Progenitor cell of endocrine pancreas (in vitro differentiated cells): ENCODE measurements at regions not wholly inside any gene's neighbourhood (a gene's known extent, or its start where the extent isn't known, plus 50 kb on each side); places are given as distances from the start of the nearest gene placed in this dataset.

Source experiments
- DNase-seq: peaks from one replicate; pipeline ENCODE4 v3.0.0; 2021; ENCODE audit warnings: low spot score; ENCODE audit not compliant: unreplicated experiment
- H3K27ac Mint-ChIP-seq: 2 replicates; pipeline ENCODE4 v1.8.0; 2021; ENCODE audit warnings: mild to moderate bottlenecking, moderate library complexity, mixed read lengths
- H3K27me3 Mint-ChIP-seq: 2 replicates; pipeline ENCODE4 v1.8.0; 2021; ENCODE audit warnings: mixed read lengths
- H3K36me3 Mint-ChIP-seq: 2 replicates; pipeline ENCODE4 v1.8.0; 2022; ENCODE audit warnings: mixed read lengths; ENCODE audit not compliant: insufficient read depth
- H3K4me1 Mint-ChIP-seq: 2 replicates; pipeline ENCODE4 v1.8.0; 2021; ENCODE audit warnings: low read depth, mixed read lengths
- H3K4me3 Mint-ChIP-seq: 2 replicates; pipeline ENCODE4 v1.8.0; 2021; ENCODE audit warnings: low read depth, mild to moderate bottlenecking, moderate library complexity, mixed read lengths
- H3K9me3 Mint-ChIP-seq: 2 replicates; pipeline ENCODE4 v1.8.0; 2021; ENCODE audit warnings: low read depth, mixed read lengths
- TF ChIP-seq, protein P1 (sequence below): fragments of 200-600 bp; sonication (generic); IDR thresholded peaks from one replicate; pipeline ENCODE4 v1.5.0; 2021; ENCODE audit warnings: antibody characterized with exemption, mild to moderate bottlenecking; ENCODE audit not compliant: unreplicated experiment

GRCh38 chr4:4625488-4625887 lies 83.6 kb upstream of the STX18 start:
- no peaks in the 10 kb centered on the region for H3K27me3 Mint-ChIP-seq
- H3K4me1 Mint-ChIP-seq: no peaks in the 10 kb centered on the region
- no peak overlapping the region for H3K4me3 Mint-ChIP-seq

DNA sequence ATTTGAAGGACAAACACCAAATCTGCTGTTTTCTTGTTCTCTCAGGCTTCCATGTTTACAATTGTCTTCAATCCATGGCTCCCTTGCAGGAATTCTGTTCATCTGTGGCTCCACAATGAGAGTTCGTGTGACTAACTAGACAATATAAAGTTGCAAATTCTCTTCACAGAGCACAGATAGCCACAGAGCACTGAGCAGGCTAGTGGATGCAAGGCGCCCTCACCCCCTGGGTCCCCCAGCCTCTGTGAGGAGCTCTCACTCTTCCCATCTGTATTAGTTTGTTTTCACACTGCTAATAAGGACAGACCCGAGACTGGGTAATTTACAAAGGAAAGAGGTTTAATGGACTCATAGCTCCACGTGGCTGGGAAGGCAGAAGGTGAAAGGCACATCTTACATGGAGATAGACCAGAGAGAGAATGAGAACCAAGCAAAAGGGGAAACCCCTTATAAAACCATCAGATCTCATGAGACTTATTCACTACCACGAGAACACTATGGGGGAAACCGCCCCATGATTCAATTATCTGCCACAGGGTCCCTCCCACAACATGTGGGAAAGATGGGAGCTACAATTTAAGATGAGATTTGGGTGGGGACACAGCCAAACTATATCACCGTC lies 82.5 kb upstream of the STX18 start:
- TF ChIP-seq, protein P1, sequence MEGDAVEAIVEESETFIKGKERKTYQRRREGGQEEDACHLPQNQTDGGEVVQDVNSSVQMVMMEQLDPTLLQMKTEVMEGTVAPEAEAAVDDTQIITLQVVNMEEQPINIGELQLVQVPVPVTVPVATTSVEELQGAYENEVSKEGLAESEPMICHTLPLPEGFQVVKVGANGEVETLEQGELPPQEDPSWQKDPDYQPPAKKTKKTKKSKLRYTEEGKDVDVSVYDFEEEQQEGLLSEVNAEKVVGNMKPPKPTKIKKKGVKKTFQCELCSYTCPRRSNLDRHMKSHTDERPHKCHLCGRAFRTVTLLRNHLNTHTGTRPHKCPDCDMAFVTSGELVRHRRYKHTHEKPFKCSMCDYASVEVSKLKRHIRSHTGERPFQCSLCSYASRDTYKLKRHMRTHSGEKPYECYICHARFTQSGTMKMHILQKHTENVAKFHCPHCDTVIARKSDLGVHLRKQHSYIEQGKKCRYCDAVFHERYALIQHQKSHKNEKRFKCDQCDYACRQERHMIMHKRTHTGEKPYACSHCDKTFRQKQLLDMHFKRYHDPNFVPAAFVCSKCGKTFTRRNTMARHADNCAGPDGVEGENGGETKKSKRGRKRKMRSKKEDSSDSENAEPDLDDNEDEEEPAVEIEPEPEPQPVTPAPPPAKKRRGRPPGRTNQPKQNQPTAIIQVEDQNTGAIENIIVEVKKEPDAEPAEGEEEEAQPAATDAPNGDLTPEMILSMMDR: no peak
- Mint-ChIP-seq H3K27ac (no peak overlapping the region), H3K36me3 (peaks cover 1% of the 10 kb centered on the region)

More at GRCh38 chr4:4625488-4625887, 83.6 kb upstream of the STX18 start:
- Mint-ChIP-seq H3K9me3 (peaks cover 5% of the 10 kb centered on the region), H3K36me3 (no peaks in the 10 kb centered on the region), H3K27ac (no peak overlapping the region)
- DNase-seq: no peak
- TF ChIP-seq, protein P1: no peak

GRCh38 chr4:4619821-4620220 lies 78.0 kb upstream of the STX18 start:
- H3K4me3 Mint-ChIP-seq: no peak overlapping the region
- H3K27me3 Mint-ChIP-seq: no peaks in the 10 kb centered on the region
- DNase-seq: no peak
- TF ChIP-seq, protein P1: no peak
- no peaks in the 10 kb centered on the region for H3K4me1 Mint-ChIP-seq
- no peaks in the 10 kb centered on the region for H3K9me3 Mint-ChIP-seq
- no peak overlapping the region for H3K27ac Mint-ChIP-seq
- peaks cover 1% of the 10 kb centered on the region for H3K36me3 Mint-ChIP-seq

More for the DNA sequence above, 82.5 kb upstream of the STX18 start:
- Mint-ChIP-seq H3K27me3 (no peaks in the 10 kb centered on the region), H3K4me1 (no peaks in the 10 kb centered on the region), H3K9me3 (peaks cover 5% of the 10 kb centered on the region), H3K4me3 (no peak overlapping the region)
- DNase-seq: no peak

- no peak overlapping the region for H3K27ac Mint-ChIP-seq
- no peaks in the 10 kb centered on the region for H3K27me3 Mint-ChIP-seq
- H3K4me3 Mint-ChIP-seq: no peak overlapping the region
- H3K9me3 Mint-ChIP-seq: no peaks in the 10 kb centered on the region
- no peaks in the 10 kb centered on the region for H3K4me1 Mint-ChIP-seq
- no peak for DNase-seq
- H3K36me3 Mint-ChIP-seq: peaks cover 4% of the 10 kb centered on the region
- TF ChIP-seq, protein P1: no peak
Observed at GRCh38 chr4:4618847-4619246, 77.0 kb upstream of the STX18 start.

DNA sequence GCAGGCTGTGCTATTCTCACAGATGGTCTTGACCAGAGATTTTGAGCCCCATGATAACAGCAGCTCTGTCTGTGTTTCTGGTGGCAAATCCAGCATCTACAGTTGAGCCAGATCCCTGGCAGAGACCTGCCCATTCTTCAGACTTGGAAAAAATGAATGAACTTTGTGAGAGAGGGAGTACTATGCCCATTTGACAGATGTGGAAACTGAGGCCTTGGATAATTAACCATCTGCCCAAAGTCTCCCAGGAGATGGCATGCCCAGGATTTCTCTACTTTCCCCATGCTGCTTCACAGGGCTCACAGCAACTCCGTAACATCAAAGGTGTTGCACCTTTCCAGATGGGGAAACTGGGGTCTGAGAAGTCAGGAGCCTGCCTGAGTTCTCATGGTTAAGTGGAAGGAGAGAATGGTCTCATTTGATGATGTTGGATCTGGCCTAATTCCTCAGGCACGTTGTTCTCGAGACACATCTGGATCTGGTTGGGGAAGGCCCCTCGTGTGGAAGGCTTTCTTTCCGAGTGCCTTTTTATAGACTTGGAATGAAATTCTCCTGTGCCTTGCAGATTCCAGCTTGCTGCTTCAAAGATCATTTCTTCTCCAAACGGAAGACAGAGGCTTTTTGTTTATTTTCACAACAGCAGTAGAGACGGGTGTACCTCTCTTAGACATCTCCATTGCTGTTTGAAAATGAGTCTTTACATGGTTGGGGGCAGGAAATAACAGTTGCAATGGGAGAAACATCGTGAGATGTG lies 73.3 kb upstream of the STX18 start:
- TF ChIP-seq, protein P1: no peak
- Mint-ChIP-seq H3K4me1 (no peaks in the 10 kb centered on the region), H3K9me3 (no peaks in the 10 kb centered on the region), H3K27ac (no peak overlapping the region), H3K36me3 (peaks cover 6% of the 10 kb centered on the region), H3K4me3 (no peak overlapping the region), H3K27me3 (no peaks in the 10 kb centered on the region)
- DNase-seq: no peak
